GM18861 (cell line): ENCODE measurements at regions not wholly inside any gene's neighbourhood (a gene's known extent, or its start where the extent isn't known, plus 50 kb on each side); places are given as distances from the start of the nearest gene placed in this dataset.
"Not testable (repeated sequence)": the region's sequence is repeated elsewhere in the genome, so short reads cannot be mapped to it uniquely, and the experiment has no call there.

Source experiments
- ATAC-seq: cut with Tn5 transposase; IDR thresholded peaks from one replicate; pipeline ENCODE4 v1.9.1; 2021; ENCODE audit not compliant: unreplicated experiment

DNA sequence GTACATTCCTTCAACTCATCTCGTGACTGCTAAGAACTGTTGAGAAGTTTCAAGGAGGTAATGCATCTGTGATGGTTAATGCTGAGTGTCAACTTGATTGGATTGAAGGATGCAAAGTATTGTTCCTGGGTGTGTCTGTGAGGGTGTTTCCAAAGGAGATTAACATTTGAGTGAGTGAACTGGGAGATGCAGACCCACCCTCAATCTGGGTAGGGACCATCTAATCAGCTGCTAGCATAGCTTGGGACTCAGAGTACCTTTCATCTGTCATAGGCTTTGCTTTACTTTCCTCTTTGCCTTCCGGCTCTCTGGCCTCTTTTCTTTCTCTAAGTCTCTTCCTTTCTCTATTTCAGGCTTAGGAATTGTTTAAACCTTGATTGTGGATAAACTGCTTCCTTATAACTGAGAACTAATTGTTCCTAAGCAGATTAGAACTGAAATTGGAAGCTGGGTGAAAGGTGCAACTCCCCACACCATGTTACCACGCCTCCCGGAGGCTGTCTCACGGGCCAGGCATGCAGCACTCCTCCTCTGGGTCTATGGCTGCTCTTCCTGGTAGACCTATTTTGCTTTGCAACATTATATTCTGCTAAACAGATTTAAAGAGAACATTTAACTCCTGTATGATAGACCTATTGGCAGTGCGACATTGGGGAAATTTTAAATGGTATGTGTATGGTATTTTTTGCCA is 298.2 kb downstream of the CCSER2 start:
- ATAC-seq, result no peak

DNA sequence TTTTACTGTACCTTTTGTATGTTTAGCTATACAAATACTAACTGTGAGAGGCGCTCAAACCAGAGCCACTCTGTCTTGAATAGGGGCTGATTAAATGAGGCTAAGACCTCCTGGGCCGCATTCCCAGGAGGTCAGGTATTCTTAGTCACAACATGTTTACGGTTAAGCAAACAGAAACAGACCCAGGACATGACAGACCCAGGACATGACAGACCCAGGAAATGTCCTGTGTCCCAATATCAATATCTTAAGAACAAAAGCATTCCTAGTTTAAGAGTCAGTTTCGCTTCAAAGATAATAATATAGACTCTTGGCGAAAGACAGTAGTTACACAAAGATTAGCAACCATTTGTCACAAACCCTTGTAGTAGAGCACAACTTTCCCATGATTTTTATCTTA is 304.5 kb downstream of the CCSER2 start:
- no peak for ATAC-seq

DNA sequence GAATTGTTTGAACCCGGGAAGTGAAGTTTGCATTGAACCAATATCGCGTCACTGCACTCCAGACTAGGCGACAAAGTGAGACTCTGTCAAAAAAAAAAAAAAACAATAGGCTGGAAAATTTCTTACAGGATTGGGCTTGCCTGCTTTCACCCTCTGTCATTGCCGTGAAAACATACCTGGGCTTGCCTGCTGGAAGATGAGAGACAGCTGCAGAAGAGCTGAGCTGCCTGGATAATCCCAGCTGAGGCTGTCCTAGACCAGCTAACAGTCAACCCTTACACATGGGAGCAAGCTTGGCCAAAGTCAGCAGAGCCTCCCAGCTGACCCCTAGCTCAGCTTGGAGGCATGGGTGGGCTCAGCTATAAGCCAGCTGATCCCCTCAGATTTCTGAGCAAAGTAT is 306.2 kb downstream of the CCSER2 start:
- no peak for ATAC-seq

DNA sequence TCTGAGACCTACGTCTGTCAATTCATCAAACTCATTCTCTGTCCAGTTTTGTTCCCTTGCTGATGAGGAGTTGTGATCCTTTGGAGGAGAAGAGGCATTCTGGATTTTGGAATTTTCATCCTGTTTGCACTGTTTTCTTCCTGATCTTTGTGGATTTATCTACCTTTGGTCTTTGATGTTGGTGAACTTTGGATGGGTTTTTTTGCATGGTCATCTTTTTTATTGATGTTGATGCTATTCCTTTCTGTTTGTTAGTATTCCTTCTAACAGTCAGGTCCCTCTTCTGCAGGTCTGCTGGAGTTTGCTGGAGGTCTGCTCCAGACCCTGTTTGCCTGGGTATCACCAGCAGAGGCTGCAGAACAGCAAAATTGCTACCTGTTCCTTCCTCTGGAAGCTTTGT is 322.2 kb downstream of the CCSER2 start:
- not testable (repeated sequence) for ATAC-seq

DNA sequence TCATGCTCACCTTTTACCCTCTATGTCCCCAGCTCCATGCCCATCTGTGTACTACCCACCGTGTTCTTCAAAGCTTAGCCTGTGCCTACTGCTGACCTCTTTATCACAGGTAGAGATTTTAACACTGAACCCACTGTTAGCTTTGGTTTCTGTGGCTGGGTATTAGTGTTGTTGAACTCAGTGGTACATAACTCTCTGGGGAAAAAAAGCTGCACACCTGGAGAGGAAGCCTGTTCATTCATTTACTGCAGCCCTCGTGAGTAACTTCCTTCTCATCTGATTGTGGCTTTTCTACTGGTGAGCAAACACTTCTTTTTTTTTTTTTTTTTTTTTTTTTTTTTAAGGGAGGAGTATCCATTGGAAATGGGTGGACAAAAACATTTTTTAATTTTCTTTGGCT is 326.3 kb downstream of the CCSER2 start:
- ATAC-seq, result peak; percentile 99

DNA sequence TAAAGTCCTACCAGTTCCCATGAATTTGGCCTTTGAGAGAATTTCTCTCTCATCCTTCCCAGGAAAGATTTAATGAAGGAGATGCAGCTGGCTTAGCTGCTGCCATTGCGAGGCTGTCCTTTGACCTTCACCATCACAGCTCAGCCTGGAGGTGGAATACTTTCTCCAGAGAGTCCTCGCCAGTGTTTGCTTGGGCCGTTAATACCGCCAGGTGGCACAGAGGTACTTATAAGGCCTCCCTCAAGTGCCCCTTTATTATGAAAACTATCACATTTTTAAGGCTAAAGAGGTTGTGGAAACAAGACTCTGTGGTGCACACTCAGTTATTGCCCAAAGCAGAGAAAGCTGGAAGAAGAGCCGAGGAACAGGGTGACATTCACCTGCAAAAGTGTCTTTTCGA is 330.6 kb downstream of the CCSER2 start:
- no peak for ATAC-seq

DNA sequence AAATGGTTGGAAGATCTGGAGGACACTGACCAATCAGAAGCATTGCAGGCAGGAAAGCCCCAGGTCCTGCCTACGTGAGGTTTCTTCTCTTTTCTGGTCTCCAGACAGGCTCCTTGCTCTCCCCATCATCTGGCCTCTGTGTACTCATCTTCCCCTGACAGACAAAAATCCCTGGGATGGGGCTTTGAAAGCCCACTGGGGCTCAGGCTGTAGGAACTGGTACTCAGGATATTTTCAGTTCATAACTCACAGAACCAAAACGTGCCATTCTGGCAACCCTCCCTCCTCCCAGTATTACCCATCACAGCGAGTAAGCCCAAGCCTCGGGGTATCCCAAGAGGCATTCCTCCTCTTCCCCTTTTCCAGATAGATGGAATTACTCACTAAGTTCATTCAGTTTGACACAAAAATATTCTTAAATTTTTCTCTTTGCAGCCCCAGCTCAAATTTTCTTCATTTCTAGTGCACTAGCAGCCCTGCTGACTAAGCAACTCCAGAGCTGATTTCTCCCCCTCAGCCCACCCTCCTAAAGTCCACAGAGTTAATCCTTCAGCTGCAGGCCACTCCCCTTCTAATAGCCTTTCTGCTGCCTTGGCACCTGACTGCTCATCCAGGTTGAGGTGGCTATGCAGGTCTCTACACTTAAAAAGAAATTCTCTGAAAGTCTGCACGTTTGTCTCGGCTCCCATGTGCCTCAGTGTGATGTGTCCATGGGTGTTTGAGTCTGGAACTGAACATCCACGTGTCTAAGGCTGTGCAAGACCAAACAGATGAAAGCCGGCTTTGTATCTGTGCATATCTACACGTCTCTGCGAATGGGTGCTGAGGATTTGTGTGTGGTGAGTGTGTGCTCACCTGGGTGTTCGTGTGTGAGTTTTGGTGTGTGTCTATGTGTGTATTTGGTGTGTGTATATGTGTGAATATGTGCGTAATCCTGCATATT is 331.4 kb downstream of the CCSER2 start:
- ATAC-seq, result no peak

DNA sequence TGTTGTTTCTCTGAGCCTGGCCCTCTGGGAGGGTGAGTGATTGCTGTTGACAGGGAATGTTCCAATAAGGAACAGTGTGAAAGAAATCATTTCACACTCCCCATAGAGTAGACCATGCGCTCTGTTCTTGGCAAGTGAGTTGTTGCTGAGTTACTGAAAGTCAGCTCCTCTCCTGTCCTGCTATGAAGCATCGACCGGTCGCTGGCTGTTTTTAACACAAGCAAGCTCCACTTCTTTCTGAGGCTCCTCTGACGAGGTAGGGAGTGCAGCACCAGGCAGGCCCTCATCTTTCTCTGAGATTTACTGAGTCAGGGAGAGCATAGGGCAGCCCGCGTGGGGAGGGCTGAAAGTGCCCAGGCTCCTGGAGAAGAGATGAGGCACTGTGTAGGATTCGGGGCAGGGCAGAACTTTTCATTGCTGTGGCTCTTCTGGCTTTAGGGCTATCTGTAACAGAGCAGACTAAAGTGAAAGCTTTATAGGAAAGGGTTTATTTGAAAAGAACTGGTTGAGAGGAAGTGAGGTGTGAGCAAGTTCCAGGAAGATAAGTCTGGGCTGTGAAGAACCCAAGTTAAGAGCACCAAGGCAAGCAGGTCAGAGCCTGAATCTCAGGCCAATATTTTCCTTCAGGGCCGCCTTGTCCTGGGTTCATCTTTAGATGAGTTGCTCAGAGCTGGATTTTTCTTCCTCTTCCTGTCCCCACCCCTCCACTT is 332.2 kb downstream of the CCSER2 start:
- ATAC-seq, result no peak

DNA sequence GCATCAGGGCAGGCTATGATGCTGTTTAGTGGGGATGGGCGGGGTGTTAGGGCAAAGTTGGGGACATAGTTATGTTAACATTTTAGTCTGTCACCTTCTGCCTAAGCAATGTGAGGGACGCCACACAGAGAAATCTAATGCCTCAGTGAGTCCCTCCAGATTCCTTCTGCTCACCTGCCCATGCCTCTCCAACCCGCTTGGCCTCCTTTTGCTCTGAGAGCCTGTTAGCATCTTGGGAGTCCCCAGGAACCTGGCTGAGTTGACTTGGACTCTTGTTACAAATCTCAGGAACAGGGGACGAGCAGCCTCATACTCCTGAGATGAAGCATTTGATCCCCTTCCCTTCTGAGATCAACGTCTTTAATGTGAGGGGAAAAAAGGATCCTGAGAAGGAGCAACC is 336.8 kb downstream of the CCSER2 start:
- ATAC-seq, result no peak

DNA sequence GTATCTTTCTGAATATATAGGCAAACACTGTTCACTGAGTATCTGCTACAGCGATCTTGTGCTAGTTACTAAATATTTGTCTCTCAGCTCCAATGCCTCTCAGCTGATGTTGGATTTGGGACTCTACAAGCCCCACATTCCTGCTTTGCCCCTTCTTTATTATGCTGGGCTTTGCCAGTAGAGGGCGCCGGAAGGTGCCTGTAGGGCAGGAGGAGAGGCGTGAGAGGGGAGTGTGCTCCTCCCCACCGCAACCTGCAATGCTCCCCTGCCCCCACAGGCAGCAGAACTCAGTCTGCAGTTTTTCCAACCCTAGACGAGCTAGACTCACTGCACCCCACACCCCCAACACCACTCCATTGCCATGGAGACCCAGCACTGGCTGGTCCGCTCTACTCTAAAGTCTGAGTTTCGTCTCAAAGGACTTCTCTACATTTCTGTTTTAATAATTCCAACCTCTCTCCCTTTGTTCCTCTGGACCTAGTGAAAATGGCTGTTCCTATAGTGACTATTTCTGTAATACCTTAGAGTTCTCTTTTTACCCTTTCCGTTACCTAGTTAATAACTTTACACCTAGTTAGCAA is 337.6 kb downstream of the CCSER2 start:
- no peak for ATAC-seq

DNA sequence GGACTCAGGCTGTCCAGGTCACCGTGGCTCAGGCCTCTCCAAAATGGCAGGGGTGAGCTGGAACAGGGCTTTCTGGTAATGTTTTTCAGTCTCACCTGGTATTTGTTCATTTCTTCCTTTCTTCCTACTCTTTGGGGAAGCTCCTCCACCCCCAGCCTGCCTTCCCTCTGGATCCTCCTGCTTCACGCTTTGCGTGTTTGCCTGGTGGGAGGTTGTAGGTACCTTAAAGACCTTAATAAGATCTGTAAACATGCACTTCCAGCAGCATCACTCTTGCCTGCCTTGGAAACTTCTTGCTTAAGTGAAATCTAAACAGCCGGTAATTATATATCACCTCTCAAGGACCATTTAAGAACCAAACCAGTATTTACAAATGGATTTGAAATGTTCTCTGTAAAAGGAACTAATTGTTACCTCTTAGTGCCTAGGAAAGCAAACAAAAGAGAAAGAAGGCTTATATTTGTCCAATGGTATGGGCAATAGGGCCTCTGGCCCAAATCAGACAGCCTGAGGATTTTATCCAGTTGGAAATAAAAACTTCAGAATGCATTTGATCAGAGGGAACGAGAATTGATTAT is 339.9 kb downstream of the CCSER2 start:
- ATAC-seq, result no peak

DNA sequence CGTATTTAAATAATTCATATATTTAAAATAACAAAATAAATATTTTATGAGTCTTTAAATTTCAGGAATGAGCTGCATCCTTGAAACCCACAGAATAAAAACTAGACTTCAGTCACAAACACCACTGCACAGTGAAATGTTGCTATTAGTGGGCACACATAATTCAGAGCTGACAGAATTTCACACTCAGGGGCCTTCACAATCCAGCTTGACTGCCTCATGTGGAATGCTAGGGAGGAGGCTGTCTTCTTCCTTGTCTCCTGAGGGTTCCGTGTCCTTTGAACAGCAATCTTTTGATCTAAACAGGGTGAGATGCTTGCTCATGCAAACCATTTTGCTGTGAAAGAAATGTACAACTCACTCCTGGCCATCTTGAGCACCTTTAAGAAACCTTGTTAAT is 346.7 kb downstream of the CCSER2 start:
- no peak for ATAC-seq

DNA sequence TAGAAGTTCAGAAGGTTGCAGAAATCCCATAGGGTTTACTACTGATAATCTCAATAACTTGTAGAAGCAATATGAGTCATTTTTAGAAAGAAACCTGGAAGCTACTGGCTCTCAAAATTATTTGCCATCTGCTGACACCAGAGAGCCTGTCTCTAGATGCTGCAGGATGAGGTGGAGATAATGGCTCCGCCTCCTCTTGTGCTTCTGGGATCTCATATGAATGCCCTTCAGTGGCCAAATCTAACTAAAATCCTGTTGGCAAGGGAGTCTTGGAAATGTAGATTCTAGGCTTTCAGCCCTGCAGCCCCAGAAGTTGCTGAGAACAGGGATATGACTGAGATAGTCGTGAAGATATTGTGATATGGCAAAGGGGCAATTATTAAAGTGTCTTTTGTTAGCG is 348.1 kb downstream of the CCSER2 start:
- ATAC-seq, result no peak

DNA sequence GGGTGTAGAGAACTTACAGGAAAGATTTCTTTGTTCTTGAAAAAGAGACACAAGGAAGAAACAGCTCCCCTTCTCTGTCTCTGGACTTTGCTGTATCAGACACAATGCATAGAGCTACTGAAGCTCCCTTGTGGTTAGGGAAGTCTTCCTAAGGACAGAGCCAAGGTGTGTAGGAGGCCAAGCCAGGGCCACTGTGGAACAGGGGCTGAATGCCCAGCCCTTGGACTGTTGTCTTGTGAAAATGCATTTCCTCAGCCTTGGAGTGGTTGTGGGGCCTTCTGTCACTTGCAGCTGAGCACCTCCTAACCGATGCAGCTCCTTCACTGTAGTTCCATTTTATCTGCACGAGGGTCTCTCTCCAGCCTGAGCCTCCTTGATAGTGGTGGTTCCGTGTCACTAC is 353.4 kb downstream of the CCSER2 start:
- ATAC-seq, result no peak

DNA sequence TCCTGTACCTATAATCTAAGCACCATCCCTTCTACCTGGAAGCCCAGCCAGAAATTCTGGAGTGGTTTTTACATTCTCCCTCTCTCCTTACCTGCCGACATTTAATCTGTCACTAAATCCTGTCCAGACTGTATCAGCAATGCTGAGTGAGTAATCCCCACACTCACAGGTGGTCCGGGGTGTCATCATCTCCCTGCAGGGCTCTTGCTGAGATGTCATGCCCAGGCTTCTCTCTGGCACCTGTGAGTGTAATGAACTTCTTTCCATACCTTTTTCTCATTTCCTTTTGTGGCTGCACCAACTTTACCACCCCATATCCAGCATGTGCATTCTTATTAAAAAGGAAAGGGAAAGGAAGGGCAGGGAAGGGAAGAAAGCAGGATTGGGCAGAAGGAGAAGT is 355.2 kb downstream of the CCSER2 start:
- no peak for ATAC-seq

DNA sequence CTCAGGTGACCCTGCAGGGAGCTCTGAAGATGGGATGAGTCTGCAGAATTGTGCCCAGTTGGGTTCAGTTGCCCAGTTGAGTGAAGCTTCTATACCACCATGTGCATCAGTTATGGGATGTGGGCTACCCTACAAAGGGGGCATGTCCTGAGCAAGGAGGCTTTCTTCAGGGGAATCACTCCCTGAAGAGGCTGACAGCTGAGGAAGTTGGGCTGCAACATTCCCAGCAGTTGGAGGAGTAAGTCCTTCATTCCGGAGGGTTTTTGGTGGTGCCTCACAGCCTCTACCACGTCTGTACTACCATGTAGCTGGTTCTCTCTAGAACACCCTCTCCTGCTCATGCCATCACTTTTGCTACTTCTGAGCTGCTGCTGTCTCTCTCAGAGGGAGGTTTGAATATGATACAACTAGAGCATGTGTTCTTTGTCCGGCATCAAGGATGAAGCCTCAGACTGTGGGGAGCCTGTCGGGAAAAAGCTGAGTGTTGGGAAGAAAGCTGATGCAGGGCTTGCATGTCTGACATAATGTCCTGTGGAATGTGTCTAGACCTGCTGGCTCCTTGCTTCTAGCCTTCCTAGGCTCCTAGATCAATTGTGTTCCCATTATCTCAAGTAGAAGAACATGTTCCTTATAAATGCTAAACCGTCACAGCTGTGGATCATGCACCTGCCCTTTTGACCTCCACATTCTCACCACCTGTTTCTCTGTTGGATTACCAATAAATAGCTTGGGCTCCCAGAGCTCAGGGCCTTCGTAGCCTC is 355.8 kb downstream of the CCSER2 start:
- ATAC-seq, result no peak

DNA sequence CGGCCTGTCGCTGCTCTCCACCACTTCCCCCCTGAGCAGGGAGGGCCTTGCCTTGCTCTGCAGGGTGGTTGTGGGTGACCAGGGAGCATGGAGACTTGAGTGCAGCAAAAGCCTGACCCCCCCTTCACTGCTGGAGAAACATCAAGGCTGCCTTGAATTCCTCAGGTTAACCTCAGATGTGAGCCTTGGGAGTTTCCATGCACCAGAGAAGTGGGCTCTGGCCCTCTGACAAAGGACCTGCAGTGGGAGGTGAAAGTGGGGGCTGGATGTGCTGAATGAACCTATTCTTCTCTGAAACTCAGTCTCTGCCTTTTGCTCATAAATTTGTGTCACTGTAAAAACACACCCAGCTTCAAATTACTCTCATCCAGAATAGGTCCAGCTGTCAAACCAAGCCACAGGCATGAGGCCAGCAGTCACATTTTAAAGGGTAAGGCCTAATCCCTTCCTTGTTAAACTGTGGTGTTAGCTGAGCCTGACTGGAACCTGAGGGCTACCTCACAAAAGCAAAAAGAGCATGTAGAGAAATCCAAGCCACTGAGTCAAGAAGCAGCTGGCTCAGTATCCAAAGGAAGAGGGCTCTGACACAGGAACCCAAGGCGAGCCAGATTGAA is 356.8 kb downstream of the CCSER2 start:
- no peak for ATAC-seq

DNA sequence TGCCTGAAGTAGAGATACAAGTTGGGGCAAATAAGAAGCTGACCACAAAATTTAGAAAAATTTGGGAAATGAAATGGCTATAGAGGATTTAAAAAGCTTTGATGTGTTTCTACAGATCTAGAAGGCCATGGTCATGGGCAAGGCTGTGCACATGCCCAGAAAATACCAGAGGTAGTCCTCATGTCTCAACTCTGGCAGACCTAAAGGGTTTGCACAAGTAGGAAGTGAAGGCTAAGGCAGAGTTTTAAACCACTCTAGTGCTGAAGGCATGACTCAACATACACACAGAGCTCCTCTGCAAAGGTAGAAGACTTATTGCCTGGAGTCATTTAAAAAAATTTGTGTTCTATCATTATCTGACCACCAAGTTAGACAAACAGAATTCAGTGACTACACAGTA is 364.6 kb downstream of the CCSER2 start:
- no peak for ATAC-seq

DNA sequence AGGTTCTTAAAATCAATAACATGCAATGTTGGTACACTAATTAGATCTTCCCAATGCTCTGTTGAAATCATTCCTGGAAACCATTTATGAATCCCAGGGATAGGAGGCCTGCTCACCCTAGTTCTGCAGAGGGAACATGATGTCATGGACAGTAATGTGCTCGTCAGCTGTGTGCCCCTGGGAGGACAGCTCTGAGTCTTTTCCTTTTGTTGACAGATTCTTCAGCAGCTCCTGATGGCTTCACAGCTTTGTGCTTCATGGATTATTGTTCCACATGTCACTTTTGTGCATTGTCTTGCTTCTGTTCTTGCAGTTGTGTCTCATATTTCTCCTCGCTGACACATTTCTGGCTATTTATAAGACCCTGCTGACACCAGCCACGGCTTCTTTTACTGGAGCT is 367.5 kb downstream of the CCSER2 start:
- no peak for ATAC-seq

DNA sequence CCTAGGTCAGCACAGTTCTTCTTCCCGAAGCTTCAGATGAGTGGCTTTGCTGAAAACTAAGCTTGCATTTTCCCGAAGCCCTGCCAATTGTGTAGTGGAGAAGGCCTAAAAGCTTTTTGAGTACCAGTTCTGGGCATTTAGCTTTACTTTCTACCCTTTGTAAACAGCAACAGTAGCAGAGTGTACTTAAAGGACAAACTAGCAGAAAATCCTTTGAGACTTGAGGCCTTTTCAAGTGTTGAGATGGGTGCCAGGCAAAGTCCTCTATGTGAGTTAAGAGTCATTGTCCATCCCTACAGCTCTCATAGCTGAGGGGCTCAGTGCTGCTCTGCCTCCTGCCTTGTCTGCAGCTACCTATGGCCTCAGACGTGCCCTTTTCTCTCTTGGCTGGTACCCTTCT is 368.2 kb downstream of the CCSER2 start:
- ATAC-seq, result no peak
